HPDE6-E6E7 (cell line): ENCODE measurements at regions not wholly inside any gene's neighbourhood (a gene's known extent, or its start where the extent isn't known, plus 50 kb on each side); places are given as distances from the start of the nearest gene placed in this dataset.
"Not testable (repeated sequence)": the region's sequence is repeated elsewhere in the genome, so short reads cannot be mapped to it uniquely, and the experiment has no call there.

Source experiments
- DNase-seq: peaks from one replicate; pipeline ENCODE4 v3.0.0; 2011; ENCODE audit warnings: missing footprints; ENCODE audit errors: extremely low spot score

DNA sequence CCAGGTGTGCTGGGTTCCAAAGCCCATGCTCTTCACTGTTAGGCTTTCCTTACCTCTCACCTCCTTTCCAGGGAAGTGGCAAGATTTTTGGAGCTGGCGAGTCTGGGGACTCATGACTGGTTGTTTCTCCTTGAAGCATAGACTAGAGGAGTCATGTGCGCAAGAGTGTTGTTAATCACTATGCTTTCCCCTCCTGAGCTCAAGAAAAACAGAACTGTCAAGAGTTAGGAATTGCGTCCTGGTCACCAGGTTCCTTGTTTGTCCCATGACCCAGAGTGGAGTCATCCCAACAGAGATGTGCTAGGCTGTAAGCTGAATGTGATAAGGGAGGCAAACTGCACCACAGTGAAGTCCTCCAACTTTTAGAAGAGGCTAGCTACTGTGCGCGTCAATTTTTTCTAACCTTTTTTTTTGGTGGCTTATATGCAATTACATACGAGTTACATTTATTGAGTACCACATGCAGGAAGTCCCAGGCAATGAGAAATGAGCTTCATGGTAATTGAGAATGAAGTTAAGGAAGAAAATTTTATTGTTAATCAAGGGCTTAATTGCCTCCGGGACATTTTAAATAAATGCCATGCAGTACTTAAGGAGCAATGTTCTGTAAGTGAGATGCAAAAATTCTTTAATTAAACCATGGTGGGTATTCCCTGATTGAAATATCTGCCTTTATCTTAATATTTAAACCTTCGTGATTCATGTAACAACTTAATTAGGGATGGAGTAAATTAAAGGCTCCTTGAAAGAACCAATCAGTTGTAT is 233.9 kb downstream of the ZIC5 start:
- DNase-seq, result no peak

GRCh38 chr13:99736541-99736940 is 235.0 kb downstream of the ZIC5 start:
- no peak for DNase-seq

GRCh38 chr13:99734013-99734693 is 232.9 kb downstream of the TM9SF2 start:
- no peak for DNase-seq

DNA sequence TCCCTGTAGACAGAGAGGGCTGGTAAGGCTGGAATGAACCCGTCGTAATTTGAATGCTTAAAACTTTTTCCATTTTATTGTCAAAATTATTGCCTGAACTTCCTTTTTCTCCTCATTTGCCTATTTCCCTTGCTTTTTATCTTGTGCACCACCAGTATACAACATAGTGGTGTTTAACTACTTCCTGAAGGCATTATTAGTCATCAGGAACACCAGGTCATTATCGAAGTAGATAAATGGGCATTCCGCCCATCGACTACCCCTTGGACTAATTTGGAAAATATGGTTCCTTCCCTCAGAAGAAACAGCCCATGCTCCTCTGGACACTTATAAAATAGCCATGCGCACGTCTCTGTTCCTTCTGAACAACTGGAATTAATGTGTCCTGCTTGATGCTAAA is 232.1 kb downstream of the TM9SF2 start:
- DNase-seq, result no peak

DNA sequence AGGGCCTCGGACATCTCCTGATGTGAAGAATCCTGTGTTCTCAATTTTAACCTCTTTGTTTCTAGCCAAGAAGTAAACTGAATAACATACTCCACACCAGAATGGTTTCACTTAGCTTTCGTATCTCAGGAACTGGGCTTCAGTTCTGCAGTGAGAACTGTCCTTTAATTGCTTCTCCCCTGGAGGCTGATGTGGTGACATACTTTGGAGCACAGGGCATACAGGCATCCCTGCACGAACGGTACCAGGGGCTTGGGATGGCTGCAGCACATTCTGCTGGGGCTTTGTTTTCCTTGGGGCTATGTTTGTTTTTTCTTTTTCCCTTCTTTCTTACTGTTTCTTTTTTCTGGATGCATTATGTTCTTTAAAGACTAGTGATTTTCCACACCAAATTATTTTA is 230.5 kb downstream of the TM9SF2 start:
- DNase-seq, result no peak

DNA sequence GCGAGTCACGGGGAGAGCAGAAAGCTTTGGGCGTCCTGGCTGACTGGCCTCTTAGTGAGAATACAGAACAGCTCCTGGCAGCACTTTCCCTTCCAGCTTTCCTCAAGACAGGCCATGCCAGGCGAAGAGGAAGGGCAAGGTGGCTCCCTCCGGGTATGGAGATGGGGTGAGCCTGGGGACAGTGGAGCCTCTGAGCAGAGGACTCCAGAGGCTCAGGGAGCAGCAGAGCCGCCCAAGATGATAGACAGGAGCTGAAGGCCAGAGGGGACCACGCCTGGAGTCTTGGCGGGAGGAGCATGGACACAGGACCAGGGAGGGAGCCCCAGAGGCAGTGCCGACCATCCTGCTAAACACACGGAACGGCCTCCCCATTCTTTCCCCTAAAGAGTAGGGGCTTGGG is 229.1 kb downstream of the TM9SF2 start:
- no peak for DNase-seq

DNA sequence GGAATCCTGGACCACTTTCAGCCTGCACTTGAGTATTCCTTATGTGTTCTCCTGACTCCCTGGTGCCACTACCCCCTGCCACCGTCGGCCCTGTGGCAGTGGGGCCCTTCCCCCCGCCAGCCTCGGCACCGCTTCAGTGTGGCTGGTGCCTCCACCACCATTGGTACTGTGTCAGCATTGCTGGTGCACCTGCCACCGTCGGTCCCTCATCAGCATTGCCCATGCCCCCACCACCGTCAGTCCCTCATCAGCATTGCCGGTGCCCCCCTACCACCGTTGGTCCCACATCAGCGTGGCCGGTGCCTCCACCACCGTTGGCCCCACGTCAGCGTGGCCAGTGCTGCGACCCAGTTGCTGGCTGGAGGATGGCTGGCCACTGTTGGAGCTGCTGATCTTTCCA is 228.5 kb downstream of the TM9SF2 start:
- no peak for DNase-seq

GRCh38 chr13:99727651-99728050 is 226.4 kb downstream of the TM9SF2 start:
- not testable (repeated sequence) for DNase-seq

GRCh38 chr13:99726282-99726894 is 225.1 kb downstream of the TM9SF2 start:
- no peak for DNase-seq

DNA sequence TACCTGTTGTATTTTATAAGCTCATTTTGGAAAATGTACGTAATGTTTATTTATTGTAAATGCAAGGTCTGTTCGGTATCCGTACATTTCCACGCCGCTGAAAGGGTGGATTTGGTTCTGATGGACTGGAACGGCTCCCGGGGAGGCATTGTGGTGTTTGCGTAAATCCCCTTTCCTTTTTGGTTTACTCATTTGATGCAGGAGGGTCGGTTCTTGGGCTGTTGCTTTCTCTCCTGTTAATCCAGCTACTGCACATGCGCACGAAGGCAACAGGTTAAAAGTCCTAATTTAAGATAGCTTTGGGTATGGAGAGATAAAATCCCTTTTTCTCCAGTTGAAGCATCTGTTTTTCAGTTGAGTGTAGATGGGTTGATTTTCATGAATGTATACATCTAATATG is 224.4 kb downstream of the TM9SF2 start:
- DNase-seq, result no peak

GRCh38 chr13:99724633-99725517 is 223.6 kb downstream of the TM9SF2 start:
- DNase-seq, result no peak

- no peak for DNase-seq
Observed at GRCh38 chr13:99723878-99724277, 222.6 kb downstream of the TM9SF2 start.

GRCh38 chr13:99722931-99723330 is 221.7 kb downstream of the TM9SF2 start:
- DNase-seq, result no peak

DNA sequence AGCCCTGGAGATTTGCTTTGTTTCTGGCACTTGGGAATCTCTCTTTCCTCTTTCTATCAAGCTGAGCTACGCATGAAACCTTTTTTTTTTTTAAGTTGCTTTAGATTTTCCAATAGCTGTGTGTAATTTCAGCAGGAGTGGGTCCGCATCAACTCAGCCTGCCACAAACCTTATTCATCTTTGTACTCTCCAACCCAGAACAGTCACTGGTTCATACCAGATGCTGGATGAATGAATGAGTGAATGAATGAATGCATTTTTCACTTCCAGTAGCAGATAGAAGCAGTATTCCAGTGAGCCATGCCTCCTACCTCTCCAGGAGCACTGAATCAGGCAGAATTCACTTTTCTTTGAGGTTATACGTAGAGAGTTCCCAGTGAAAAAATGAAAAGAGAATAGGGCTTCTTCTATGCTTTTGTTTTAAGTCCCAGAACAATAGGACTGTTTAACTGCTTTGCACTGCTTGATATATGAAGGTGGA is 221.1 kb downstream of the TM9SF2 start:
- DNase-seq, result no peak

- DNase-seq, result no peak
Observed at GRCh38 chr13:99721606-99722337, 220.5 kb downstream of the TM9SF2 start.

DNA sequence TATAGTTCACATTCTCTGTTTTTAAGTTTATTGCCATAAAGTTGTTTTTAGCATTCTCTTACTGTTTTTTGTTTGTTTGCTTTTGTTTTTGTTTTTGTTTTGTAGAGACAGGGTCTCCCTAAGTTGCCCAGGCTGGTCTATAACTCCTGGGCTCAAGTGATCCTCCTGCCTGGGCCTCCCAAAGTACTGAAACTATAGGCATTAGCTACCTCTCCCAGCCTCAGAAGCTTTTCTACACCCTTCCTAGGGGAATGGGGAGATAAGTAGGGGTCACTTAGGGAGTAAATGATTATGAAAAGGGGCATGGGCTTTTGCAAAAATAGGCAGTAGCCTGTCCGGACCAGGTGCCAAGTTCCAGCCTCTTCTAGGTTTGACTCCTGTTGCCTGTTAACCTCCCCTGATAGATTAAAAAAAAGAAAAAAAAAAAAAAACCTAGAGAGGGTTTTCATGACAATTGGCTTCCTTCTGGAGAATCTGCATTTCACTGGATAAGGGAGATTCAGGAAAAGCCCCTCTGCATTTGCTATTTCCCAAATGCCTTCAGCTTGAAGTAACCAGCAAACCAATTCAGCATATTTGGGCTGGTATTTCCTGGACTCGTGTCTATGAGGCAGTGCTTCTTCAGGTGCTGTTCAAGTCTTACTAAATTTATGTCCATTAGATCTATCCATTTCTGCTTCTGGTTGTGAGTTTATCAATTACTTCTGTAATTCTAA is 216.8 kb downstream of the TM9SF2 start:
- no peak for DNase-seq

DNA sequence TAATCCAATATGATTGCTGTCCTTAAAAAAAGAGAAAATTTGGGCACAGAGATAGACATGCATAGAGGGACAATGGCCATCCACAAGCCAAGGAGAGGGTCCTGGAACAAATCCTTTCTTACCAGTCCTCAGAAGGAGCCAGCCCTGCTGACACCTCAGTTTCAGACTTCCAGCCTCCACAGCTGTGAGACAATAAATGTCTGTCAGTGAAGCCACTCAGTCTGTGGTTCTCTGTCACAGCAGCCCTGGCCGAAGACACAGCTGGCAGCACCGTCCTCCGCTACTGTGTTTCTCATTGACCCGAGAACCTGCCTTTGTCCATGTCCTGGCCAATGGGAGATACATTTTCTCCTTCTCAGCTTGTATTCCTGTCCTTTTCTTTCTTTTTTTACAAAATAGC is 207.9 kb downstream of the TM9SF2 start:
- no peak for DNase-seq

DNA sequence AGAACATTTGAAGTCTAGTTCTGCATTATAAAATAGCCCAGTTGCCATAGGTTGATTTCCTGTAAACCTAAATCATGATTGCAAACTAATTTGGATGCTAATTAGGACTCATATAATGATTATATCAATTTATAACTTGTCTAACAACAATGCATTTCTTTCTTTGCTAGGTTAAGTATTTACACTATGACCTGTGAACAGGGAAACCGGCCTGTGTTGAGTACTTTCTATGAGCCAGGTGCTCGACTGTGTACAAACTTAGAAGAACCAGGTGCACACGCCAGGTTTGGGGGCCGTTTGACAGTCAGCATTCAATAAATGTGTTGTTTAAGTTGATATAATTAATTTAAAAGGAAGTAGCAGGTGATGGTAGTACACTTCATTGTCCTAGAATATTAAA is 203.1 kb downstream of the TM9SF2 start:
- no peak for DNase-seq

- no peak for DNase-seq
Observed at GRCh38 chr13:99703908-99704307, 202.6 kb downstream of the TM9SF2 start.

DNA sequence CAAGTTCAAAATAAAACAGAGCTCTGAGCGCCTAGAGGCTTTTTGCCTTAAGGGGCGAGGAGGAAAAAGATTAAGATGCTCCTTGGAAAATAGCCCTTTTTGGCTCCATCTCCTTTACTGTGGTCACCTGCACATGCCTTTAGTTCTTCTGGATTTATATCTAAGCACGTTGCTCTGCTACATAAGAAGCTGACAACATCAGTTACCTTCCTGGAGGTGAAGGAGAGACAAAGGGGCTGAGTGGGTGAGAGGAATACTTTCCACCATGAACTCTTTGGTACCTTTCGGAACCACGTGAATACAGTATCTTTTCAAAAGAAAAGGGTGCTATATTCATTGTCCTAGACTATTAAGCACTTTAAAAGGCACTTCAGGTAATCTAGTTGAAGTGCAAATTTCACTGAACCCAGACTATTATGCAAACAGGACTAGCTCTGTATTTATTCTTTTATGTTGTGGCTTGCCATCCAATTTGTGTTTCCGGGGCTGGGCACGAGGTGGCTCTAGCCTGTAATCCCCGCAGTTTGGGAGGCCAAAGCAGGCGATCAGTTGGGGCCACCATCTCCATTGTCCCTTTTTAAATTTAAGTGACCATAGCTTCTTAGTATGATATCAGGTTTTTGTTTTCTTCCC is 201.5 kb downstream of the TM9SF2 start:
- no peak for DNase-seq
